T-helper 1 cell treated with Interleukin-12 subunit alpha and Interleukin-12 subunit beta and Interleukin-4 antibody, amounts not matched to agents 30 μg/mL and 1 μg/mL, for 36 hours (primary cell): ENCODE measurements at regions not wholly inside any gene's neighbourhood (a gene's known extent, or its start where the extent isn't known, plus 50 kb on each side); places are given as distances from the start of the nearest gene placed in this dataset.
A peak's percentile ranks its signal among the peaks of the same experiment; 100 is the strongest.

Experiments
- H3K27ac Mint-ChIP-seq: one replicate; pipeline ENCODE4 v1.8.0; 2021; ENCODE audit warnings: mild to moderate bottlenecking, mixed read lengths
- H3K27me3 Mint-ChIP-seq: one replicate; pipeline ENCODE4 v1.8.0; 2021; ENCODE audit warnings: low read depth, mixed read lengths
- H3K36me3 Mint-ChIP-seq: one replicate; pipeline ENCODE4 v1.8.0; 2021; ENCODE audit warnings: low read depth, mixed read lengths
- H3K4me1 Mint-ChIP-seq: one replicate; pipeline ENCODE4 v1.8.0; 2021; ENCODE audit warnings: low read depth, mixed read lengths
- H3K4me3 Mint-ChIP-seq: one replicate; pipeline ENCODE4 v1.8.0; 2021; ENCODE audit warnings: mild to moderate bottlenecking, moderate library complexity, mixed read lengths
- H3K9me3 Mint-ChIP-seq: one replicate; pipeline ENCODE4 v1.8.0; 2021; ENCODE audit warnings: mixed read lengths

DNA sequence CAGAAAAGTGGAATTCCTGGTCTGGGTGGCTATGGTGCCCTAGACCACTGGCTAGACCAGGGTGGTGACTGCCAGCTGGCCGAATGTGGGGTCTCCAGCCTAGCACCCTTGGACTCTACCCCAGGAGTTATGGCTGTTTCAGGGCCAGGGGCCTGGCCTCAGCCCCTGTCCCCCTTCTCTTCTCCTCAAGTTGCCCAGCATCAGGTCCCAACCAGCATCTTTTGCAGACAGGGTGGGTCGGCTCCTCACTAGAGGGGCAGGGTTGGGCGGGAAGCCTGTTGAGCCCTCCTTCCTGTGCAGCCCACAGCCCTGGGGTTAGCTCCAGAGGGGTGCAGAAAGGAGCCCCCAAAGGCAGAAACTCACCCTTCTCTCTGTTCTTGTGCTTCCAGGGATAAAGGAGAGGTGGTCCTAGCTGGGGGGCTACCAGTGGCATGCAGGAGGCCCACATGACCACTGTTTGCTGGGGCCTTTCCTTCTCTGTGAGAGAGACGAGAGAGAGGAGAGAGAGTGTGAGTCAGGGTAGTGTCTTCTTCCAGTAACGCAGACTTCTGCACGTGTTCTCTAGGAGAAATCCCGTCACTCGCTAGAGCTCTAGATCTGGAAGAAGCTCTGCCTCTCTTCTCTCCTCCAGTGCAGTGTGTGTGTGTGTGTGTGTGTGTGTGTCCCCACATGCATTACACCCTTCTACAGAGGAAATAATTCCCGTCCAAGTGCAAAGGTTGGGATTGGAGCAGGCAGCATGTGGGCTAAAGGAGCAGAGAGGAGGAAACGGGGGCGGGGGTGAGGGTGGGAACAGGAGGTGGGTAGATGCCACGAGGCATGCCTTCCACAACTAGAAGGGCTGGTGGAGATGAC, 209.4 kb downstream of the SEC14L1 start:
- Mint-ChIP-seq H3K27me3 (no peaks in the 10 kb centered on the region), H3K4me1 (peaks cover 21% of the 10 kb centered on the region), H3K27ac (no peak overlapping the region), H3K4me3 (no peak overlapping the region), H3K9me3 (peaks cover 4% of the 10 kb centered on the region), H3K36me3 (peaks cover 3% of the 10 kb centered on the region)

DNA sequence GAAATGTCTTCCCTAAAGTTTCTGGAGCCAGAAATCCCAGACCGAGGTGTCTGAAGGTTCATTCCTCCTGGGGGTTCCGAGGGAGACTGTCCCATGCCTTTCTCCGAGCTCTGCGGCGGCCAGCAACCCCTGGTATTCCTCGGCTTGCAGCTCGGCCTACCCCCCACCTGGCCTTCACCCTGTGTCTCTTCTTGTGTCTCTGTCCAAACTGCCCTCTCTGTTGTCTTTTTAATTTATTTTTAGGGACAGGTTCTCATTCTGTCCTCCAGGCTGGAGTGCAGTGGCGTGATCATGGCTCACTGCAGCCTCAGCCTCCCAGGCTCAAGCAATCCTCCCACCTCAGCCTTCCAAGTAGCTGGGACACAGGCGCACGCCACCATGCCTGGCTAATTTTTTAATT, 211.7 kb downstream of the SEC14L1 start:
- Mint-ChIP-seq H3K36me3 (peaks cover 3% of the 10 kb centered on the region), H3K4me3 (no peak overlapping the region), H3K4me1 (peaks cover 26% of the 10 kb centered on the region), H3K27me3 (peaks cover under 1% of the 10 kb centered on the region), H3K9me3 (no peaks in the 10 kb centered on the region), H3K27ac (no peak overlapping the region)

DNA sequence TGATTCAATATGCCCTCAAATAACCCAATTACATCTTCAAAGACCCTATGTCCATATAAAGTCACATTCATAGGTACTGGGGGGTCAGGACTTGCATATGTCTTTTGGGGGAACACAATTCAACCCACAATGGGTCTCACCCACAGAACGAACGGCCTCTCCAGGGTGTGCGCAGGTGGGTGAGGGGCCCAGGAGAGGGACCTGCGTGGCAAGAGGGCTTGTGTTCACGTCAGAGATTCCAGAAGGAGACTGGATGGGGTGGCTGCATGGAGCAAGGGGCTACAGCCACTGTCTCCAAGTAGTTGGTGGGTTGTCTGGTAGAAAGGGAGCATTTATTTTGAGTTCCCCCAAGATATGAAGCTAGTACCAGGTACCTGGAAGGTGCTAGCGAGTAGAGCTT, 212.2 kb downstream of the SEC14L1 start:
- H3K27me3 Mint-ChIP-seq = peaks cover 4% of the 10 kb centered on the region
- no peak overlapping the region for H3K27ac Mint-ChIP-seq
- H3K4me1 Mint-ChIP-seq = peaks cover 28% of the 10 kb centered on the region
- peaks cover 5% of the 10 kb centered on the region for H3K36me3 Mint-ChIP-seq
- no peaks in the 10 kb centered on the region for H3K9me3 Mint-ChIP-seq
- no peak overlapping the region for H3K4me3 Mint-ChIP-seq

DNA sequence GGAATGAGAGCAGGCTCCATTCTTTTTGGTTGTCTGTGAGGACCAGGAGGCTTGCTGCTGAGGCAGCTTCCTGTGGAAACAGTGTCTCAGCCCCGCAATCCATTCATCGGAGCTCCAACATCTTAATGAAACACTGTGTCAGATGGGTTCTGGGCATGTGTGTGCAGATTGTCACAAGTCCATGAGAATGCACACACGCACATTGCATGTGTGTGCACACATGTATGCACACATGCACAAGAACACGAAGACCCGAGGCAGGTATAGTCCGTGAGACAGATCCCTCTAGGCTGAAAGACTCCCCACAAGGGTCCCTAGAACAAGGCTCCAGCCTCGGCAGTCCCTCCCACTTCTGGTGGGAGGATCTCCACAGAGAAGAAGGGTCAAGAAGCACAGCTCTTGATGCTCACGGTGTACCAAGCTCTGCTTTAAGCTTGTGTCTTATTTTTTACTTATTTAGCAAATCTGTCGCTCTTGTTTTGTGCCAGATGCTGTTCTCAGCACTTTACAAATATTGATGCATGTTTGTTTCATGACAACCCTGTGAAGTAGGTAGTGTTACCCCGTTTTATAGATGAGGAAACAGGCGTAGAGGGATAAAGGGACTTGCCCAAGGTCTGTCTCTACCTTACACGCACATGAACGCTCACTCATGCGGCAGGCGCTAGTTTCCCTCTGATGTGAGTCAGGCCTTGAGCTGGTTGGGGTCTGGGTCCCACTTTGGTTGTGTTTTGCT, 213.1 kb downstream of the SEC14L1 start:
- Mint-ChIP-seq H3K9me3 (no peaks in the 10 kb centered on the region), H3K4me3 (no peak overlapping the region), H3K27me3 (peaks cover 4% of the 10 kb centered on the region), H3K36me3 (peaks cover 5% of the 10 kb centered on the region), H3K4me1 (peaks cover 27% of the 10 kb centered on the region), H3K27ac (no peak overlapping the region)

DNA sequence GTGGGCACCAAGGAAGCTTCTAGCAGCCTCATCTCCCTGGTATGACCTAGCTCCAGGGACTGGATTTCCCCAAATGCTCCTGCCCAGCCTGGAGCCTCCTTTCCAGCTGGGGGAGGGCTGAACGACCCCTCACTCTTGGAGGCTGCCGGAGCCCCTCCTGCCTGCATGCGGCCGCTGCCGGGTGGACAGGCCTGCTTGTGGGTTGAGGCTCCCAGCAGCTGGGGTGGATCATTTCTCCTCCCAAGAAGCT, 213.6 kb downstream of the SEC14L1 start:
- no peak overlapping the region for H3K4me3 Mint-ChIP-seq
- peaks cover 27% of the 10 kb centered on the region for H3K4me1 Mint-ChIP-seq
- peaks cover 5% of the 10 kb centered on the region for H3K36me3 Mint-ChIP-seq
- peaks cover 4% of the 10 kb centered on the region for H3K27me3 Mint-ChIP-seq
- H3K27ac Mint-ChIP-seq = no peak overlapping the region
- H3K9me3 Mint-ChIP-seq = no peaks in the 10 kb centered on the region

DNA sequence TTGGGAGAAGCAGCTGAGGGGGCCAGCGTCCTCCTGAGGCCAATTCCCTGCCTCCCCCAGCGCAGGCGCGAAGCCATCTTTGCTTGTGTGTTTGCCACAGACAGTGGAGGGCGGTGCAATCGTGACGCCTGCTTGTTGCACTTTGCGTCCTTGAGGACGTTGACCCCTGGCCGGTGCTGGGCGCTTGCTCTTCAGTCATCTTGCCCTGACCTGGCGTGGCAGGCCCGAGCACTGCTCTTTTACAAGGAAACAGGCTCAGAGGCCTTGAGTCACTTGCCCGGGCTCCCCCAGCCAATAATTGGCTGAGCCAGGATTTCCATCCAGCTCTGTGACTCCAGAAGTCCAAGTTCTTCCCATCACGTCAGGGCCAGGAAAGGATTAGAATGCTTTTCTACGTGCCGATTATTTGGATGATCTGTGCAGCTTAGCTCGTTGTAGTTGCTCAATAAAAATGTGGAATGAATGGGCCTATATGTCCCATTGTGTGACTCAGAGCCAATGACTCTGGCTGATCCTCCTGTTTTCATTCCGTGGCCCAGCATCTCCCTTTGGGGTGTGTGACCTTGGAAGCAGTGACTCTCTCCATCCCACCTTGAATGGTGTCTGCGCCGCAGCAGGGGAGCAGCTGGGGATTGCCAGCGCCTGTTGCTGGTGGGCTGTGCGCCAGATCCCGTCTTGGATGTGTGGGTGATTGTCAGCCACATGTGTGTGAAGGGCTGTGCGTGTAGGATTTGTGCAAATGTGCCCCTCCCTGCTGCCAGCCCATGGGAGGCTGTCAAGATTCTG, 214.1 kb downstream of the SEC14L1 start:
- H3K9me3 Mint-ChIP-seq = no peaks in the 10 kb centered on the region
- H3K4me3 Mint-ChIP-seq = no peak overlapping the region
- peaks cover 4% of the 10 kb centered on the region for H3K27me3 Mint-ChIP-seq
- no peak overlapping the region for H3K27ac Mint-ChIP-seq
- H3K36me3 Mint-ChIP-seq = peaks cover 3% of the 10 kb centered on the region
- peaks cover 27% of the 10 kb centered on the region for H3K4me1 Mint-ChIP-seq

DNA sequence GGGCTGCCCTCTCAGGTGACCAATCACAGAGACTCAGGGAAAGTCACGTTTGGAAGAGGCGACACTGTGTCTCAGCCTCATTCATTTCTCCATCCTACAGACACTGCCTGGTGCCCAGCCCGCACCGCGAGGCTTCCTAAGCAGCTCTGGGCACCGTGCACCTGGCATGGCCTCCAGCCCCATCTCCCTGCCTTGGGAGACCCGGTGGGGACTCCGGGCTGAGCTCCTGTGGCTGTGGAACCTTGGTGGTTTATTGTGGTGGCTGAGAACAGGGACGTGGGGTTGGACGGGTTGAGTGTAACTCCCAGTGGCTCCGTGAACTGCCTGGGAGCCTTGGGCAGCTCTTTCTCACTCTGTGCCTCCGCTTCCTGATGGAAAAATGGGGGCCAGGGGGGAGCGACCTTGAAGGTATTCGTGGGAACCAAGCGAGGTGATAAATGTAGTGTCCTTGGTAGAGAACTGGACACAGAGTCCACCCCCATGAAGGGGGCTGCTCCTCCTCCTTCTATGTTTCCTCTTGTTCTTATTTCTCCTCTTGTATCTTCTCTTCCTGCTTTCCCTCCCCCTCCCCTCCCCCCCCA, 215.4 kb downstream of the SEC14L1 start:
- peaks cover 1% of the 10 kb centered on the region for H3K36me3 Mint-ChIP-seq
- no peak overlapping the region for H3K27ac Mint-ChIP-seq
- H3K4me1 Mint-ChIP-seq = peaks cover 18% of the 10 kb centered on the region
- H3K27me3 Mint-ChIP-seq = peaks cover 4% of the 10 kb centered on the region
- no peak overlapping the region for H3K4me3 Mint-ChIP-seq
- H3K9me3 Mint-ChIP-seq = no peaks in the 10 kb centered on the region

DNA sequence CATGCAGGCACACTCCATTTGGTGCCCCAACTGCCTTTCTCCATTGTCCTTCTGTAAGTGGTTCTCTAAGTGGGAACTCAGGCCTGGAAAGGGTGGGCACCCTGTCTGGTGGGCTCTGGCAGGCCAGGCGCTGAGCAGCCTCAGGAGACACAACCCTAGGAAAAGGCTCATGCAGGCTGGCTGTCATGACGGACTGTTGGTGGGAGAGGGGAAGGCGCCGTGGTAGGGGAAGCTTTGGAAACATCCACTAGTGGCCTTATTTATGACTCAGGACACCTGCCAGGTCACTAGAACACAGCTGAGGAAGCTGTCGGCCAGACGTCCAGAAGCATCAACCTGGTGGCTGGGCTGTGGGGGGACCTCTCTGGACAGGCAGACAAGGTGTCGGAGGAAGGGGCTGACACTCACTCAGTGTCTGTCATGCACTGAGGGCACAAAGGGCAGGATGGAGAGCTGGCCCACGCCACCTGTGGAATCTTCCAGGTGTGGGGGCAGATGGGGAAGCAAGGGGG, 216.0 kb downstream of the SEC14L1 start:
- H3K4me3 Mint-ChIP-seq = no peak overlapping the region
- H3K9me3 Mint-ChIP-seq = no peaks in the 10 kb centered on the region
- peaks cover 14% of the 10 kb centered on the region for H3K4me1 Mint-ChIP-seq
- H3K27ac Mint-ChIP-seq = no peak overlapping the region
- H3K27me3 Mint-ChIP-seq = peaks cover 4% of the 10 kb centered on the region
- H3K36me3 Mint-ChIP-seq = peaks cover 1% of the 10 kb centered on the region

DNA sequence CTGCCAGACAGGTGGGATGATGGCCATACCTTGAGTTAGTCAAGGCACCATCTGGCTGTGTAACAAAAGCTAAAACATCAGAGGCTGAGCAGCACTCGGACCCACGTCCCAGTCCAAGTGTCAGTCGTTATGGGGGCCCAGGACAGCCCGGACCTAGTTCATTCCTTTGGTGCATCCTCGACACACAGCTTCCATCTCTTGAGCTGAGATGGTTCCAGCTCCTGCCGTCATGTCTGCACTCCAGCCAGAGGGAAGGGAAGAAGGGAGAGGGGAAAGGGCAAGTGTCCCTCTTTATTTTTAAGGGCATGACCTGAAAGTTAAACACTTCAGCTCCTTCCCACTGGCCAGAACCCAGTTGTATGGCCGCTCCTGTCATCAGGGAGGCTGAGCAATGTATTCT, 218.0 kb downstream of the SEC14L1 start:
- no peak overlapping the region for H3K4me3 Mint-ChIP-seq
- H3K36me3 Mint-ChIP-seq = peaks cover 1% of the 10 kb centered on the region
- no peaks in the 10 kb centered on the region for H3K9me3 Mint-ChIP-seq
- no peak overlapping the region for H3K27ac Mint-ChIP-seq
- peaks cover 6% of the 10 kb centered on the region for H3K27me3 Mint-ChIP-seq
- peaks cover 12% of the 10 kb centered on the region for H3K4me1 Mint-ChIP-seq

DNA sequence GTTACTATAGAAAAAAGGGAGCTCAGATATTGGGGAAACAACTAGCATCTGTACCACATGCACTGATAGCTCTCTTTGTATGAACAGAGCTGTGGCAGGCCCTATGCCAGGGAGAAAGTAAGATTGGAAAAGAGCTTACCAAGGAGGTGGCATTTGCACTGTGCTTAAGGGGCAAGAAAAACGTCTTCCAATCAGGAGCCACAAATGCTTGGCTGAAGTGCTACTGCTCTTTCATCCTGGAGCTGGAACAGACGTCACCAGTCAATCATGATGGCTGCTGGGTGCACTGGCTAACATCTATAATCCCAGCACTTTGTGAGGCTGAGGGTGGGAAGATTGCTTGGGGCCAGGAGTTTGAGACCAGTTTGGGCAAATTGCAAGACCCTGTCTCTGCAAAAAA, 218.5 kb downstream of the SEC14L1 start:
- H3K4me1 Mint-ChIP-seq = peaks cover 14% of the 10 kb centered on the region
- H3K4me3 Mint-ChIP-seq = no peak overlapping the region
- H3K27me3 Mint-ChIP-seq = peaks cover 11% of the 10 kb centered on the region
- no peaks in the 10 kb centered on the region for H3K9me3 Mint-ChIP-seq
- peaks cover 1% of the 10 kb centered on the region for H3K36me3 Mint-ChIP-seq
- H3K27ac Mint-ChIP-seq = no peak overlapping the region

DNA sequence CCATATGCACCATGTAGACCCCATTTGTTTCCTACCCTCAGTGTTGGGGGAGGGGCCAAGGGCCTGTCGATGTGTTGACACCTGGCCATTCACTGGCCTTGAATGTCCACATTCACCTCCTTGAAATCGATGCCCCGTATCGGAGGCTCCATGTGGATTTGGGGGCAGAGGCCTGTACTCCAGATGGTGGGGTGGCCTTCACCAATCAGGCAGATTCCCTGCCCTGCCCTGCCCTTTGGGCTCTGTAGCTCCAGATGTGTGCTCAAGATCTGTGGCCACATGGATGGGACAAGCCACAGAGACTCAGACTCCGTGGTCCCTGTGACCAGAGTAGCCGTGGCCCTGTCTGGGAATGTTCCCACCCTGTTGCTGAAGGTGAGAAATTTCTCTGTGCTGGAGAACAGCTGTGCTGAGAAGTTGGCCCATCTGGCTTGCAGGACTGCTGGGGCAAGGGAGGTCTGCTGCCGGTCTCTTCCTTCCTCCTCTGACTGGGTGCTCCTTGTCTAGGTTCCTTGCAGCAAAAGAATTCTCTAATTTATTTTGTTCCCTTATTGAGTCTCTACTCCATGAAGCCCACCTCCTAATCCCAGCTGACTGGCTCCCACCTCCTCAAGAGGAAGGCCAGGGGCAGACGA, 221.3 kb downstream of the SEC14L1 start:
- Mint-ChIP-seq H3K27ac (no peak overlapping the region), H3K4me1 (peaks cover 32% of the 10 kb centered on the region), H3K9me3 (no peaks in the 10 kb centered on the region), H3K36me3 (peaks cover 4% of the 10 kb centered on the region), H3K27me3 (peaks cover 19% of the 10 kb centered on the region), H3K4me3 (no peak overlapping the region)

DNA sequence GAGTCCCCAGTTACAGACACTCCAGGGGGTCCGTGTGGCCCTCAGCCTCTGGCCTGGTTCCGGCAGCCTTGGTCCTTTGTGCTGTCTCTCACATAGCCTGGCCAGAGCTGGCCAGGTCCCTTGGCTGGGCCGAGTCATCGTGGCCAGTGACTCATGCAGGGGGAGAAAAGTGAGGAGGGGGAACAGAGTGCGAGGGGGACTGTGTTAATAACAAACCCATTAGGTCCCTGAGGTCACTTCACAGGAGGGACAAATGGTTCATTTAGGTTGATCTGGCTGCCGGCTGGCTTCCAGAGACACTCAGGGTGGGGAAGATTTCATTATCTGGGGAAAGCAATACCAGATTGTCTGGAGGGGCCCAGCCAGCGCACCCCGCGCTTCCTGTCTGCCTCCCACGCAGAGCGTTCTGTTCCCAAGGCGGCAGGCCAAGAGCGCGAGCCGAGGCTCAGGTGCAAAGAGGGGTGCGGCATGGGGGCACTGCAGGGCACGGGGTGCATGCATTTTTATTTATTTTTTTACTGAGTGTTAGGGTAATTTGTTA, 223.1 kb downstream of the SEC14L1 start:
- peaks cover 31% of the 10 kb centered on the region for H3K4me1 Mint-ChIP-seq
- H3K27me3 Mint-ChIP-seq = peaks cover 15% of the 10 kb centered on the region
- no peak overlapping the region for H3K4me3 Mint-ChIP-seq
- H3K9me3 Mint-ChIP-seq = no peaks in the 10 kb centered on the region
- peaks cover 2% of the 10 kb centered on the region for H3K36me3 Mint-ChIP-seq
- H3K27ac Mint-ChIP-seq = no peak overlapping the region

DNA sequence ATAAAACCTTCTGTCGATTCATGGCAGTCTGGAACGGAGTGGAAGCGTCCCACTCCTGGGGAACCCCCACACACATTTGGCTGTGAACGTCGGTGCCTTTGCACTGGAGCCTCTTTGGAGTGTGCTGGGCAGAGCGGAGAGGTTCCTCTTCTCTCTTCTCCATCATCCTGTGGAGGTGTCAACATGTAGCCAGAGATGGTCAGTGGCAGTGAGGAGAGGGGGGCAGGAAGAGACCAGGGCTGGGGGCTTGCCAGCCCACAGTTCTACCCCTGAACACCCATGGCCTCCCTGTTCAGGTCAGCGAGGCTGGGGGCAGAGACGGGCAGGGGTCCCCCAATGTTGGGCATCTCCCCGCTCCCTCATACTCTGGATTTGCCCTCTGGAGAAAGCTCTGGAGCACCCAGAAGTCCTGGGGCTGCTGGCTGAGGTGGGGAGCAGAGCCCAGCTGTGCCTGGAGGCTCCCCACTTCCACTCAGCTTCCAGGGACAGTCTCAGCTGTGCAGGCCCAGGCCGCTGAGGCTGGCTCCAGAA, 223.7 kb downstream of the SEC14L1 start:
- no peak overlapping the region for H3K4me3 Mint-ChIP-seq
- H3K9me3 Mint-ChIP-seq = no peaks in the 10 kb centered on the region
- H3K36me3 Mint-ChIP-seq = peaks cover 2% of the 10 kb centered on the region
- peaks cover 31% of the 10 kb centered on the region for H3K4me1 Mint-ChIP-seq
- peak overlapping the region; percentile 15 for H3K27ac Mint-ChIP-seq
- peaks cover 15% of the 10 kb centered on the region for H3K27me3 Mint-ChIP-seq
